NCI-H460 (cell line): ENCODE measurements at regions not wholly inside any gene's neighbourhood (a gene's known extent, or its start where the extent isn't known, plus 50 kb on each side); places are given as distances from the start of the nearest gene placed in this dataset.
"Not testable (repeated sequence)": the region's sequence is repeated elsewhere in the genome, so short reads cannot be mapped to it uniquely, and the experiment has no call there.

Experiments used
- DNase-seq: peaks from one replicate; pipeline ENCODE4 v3.0.0-alpha.2; 2016; ENCODE audit warnings: low read depth; ENCODE audit errors: extremely low read depth

- DNase-seq: no peak
Observed at GRCh38 chr16:35102780-35103403, 1643.5 kb downstream of the TP53TG3F start.

GRCh38 chr16:35111772-35112171, 1652.4 kb downstream of the TP53TG3F start:
- not testable (repeated sequence) for DNase-seq

- no peak for DNase-seq
Observed at GRCh38 chr16:35131429-35131828, 1672.0 kb downstream of the TP53TG3F start.

GRCh38 chr16:35134471-35134870, 1675.1 kb downstream of the TP53TG3F start:
- no peak for DNase-seq

GRCh38 chr16:35140293-35140986, 1681.0 kb downstream of the TP53TG3F start:
- DNase-seq: no peak

- DNase-seq: no peak
Observed at GRCh38 chr16:35141303-35141702, 1681.9 kb downstream of the TP53TG3F start.

GRCh38 chr16:35142147-35142808, 1682.9 kb downstream of the TP53TG3F start:
- no peak for DNase-seq

GRCh38 chr16:35142809-35143192, 1683.4 kb downstream of the TP53TG3F start:
- DNase-seq: no peak

- DNase-seq: no peak
Observed at GRCh38 chr16:35144212-35144932, 1685.0 kb downstream of the TP53TG3F start.

- DNase-seq: no peak
Observed at GRCh38 chr16:35146031-35146710, 1686.8 kb downstream of the TP53TG3F start.

GRCh38 chr16:35146723-35147458, 1687.5 kb downstream of the TP53TG3F start:
- DNase-seq: no peak

- no peak for DNase-seq
Observed at GRCh38 chr16:35147556-35148504, 1688.4 kb downstream of the TP53TG3F start.

GRCh38 chr16:35148748-35149147, 1689.3 kb downstream of the TP53TG3F start:
- DNase-seq: no peak

GRCh38 chr16:35149550-35149949, 1690.1 kb downstream of the TP53TG3F start:
- no peak for DNase-seq

- no peak for DNase-seq
Observed at GRCh38 chr16:35150805-35151312, 1691.4 kb downstream of the TP53TG3F start.

GRCh38 chr16:35152067-35152627, 1692.7 kb downstream of the TP53TG3F start:
- no peak for DNase-seq

- no peak for DNase-seq
Observed at GRCh38 chr16:35154627-35155026, 1695.2 kb downstream of the TP53TG3F start.

- not testable (repeated sequence) for DNase-seq
Observed at GRCh38 chr16:35157549-35157948, 1698.1 kb downstream of the TP53TG3F start.
